ENCODE measurements at regions not wholly inside any gene's neighbourhood (a gene's known extent, or its start where the extent isn't known, plus 50 kb on each side); places are given as distances from the start of the nearest gene placed in this dataset.

GRCh38 chr11:109326781-109327180 lies 95.2 kb upstream of the C11orf87 start:
- TF ChIP-seq LEF1 (IDR thresholded peaks at IDR 0.05) (no peak), BACH1 (tag; IDR thresholded peaks at IDR 0.05) (no peak), RB1 (IDR thresholded peaks at IDR 0.05; ENCODE audit: low read depth) (no peak), HDAC1 (IDR thresholded peaks at IDR 0.05) (no peak)
- FAIRE-seq (no peak), ATAC-seq (no peak), DNase-seq (ENCODE audit: extremely low read depth in 1 of 4, low spot score in 3 of 4) (no peak)
- Histone ChIP-seq H2AFZ (ENCODE audit: low read depth, low read length) (no peak overlapping the region), H3K79me2 (ENCODE audit: control insufficient read depth, insufficient read depth, low read length) (no peaks in the 10 kb centered on the region), H3K4me3 (no peak overlapping the region), H3K4me1 (replicated peaks in 1 of 2; ENCODE audit: control insufficient read depth in 2 of 2, insufficient read depth in 2 of 2, low read length in 2 of 2) (no peaks in the 10 kb centered on the region), H3K9me1 (ENCODE audit: control insufficient read depth, insufficient read depth, low read length) (no peaks in the 10 kb centered on the region), H3K9me3 (replicated peaks; ENCODE audit: control insufficient read depth, insufficient read depth, low read depth, low read length) (no peaks in the 10 kb centered on the region), H3K27ac (ENCODE audit: extremely low read depth, low read depth, low read length) (no peak overlapping the region), H3K4me2 (ENCODE audit: insufficient read depth, low read length) (no peak overlapping the region), H4K20me1 (replicated peaks; ENCODE audit: control insufficient read depth, insufficient read depth, low read length) (no peaks in the 10 kb centered on the region), H3K9ac (ENCODE audit: insufficient read depth in 1 of 2, low read depth in 2 of 2, low read length in 2 of 2) (no peak overlapping the region), H3K27me3 (ENCODE audit: control insufficient read depth in 2 of 2, insufficient read depth in 2 of 2, low read length in 2 of 2) (no peaks in the 10 kb centered on the region), H3K36me3 (ENCODE audit: control insufficient read depth, insufficient read depth, low read length) (no peaks in the 10 kb centered on the region)
- intact Hi-C loops (cut with micrococcal nuclease) (no loop called here), in situ Hi-C loops (cut with MboI) (no loop called here)
- no TSS peak for BruUV-seq (replicated peaks)
- 0% methylated on average over 1 of the region's 1 CpG for WGBS (ENCODE audit: insufficient coverage, low coverage, missing lambda C conversion rate)
- ChIA-PET POLR2A (no interaction called here), CTCF (ENCODE audit: low intra/inter-chr PET ratio) (no interaction called here)

- Histone ChIP-seq H3K9ac (ENCODE audit: insufficient read depth in 1 of 2, low read depth in 2 of 2, low read length in 2 of 2) (no peak overlapping the region), H2AFZ (ENCODE audit: low read depth, low read length) (no peak overlapping the region), H3K27ac (ENCODE audit: extremely low read depth, low read depth, low read length) (no peak overlapping the region), H3K4me2 (ENCODE audit: insufficient read depth, low read length) (no peak overlapping the region), H3K4me1 (replicated peaks in 1 of 2; ENCODE audit: control insufficient read depth in 2 of 2, insufficient read depth in 2 of 2, low read length in 2 of 2) (no peaks in the 10 kb centered on the region), H3K79me2 (ENCODE audit: control insufficient read depth, insufficient read depth, low read length) (no peaks in the 10 kb centered on the region), H3K4me3 (no peak overlapping the region), H3K9me3 (replicated peaks; ENCODE audit: control insufficient read depth, insufficient read depth, low read depth, low read length) (no peaks in the 10 kb centered on the region), H3K9me1 (ENCODE audit: control insufficient read depth, insufficient read depth, low read length) (no peaks in the 10 kb centered on the region), H3K36me3 (ENCODE audit: control insufficient read depth, insufficient read depth, low read length) (no peaks in the 10 kb centered on the region), H3K27me3 (ENCODE audit: control insufficient read depth in 2 of 2, insufficient read depth in 2 of 2, low read length in 2 of 2) (no peaks in the 10 kb centered on the region), H4K20me1 (replicated peaks; ENCODE audit: control insufficient read depth, insufficient read depth, low read length) (no peaks in the 10 kb centered on the region)
- intact Hi-C loops (cut with micrococcal nuclease) (no loop called here), in situ Hi-C loops (cut with MboI) (no loop called here)
- ChIA-PET CTCF (ENCODE audit: low intra/inter-chr PET ratio) (no interaction called here), POLR2A (no interaction called here)
- no TSS peak for BruUV-seq (replicated peaks)
- FAIRE-seq (no peak), ATAC-seq (no peak), DNase-seq (ENCODE audit: extremely low read depth in 1 of 4, low spot score in 3 of 4) (no peak)
- WGBS (ENCODE audit: insufficient coverage, low coverage, missing lambda C conversion rate) = 3% methylated on average over 2 of the region's 2 CpGs
- no peak for TF ChIP-seq ZBED1 (IDR thresholded peaks at IDR 0.05)
- TF ChIP-seq USF1 (CRISPR knock-in tag; IDR thresholded peaks at IDR 0.05) = no peak
- no peak for TF ChIP-seq GATAD2B (IDR thresholded peaks at IDR 0.05; ENCODE audit: borderline replicate concordance)
These were observed 92.3 kb upstream of the C11orf87 start for GRCh38 chr11:109329716-109330115.
